Activated T-helper 1 cell treated with Interleukin-2 at 50 U/mL for 16 hours (primary cell): ENCODE measurements at regions not wholly inside any gene's neighbourhood (a gene's known extent, or its start where the extent isn't known, plus 50 kb on each side); places are given as distances from the start of the nearest gene placed in this dataset.

ENCODE experiments used
- DNase-seq: peaks from one replicate; pipeline ENCODE4 v3.0.0-alpha.2; 2020; ENCODE audit warnings: low read depth

- no peak for DNase-seq
Measured at GRCh38 chr2:196399096-196399495, 227.7 kb upstream of the STK17B start.

GRCh38 chr2:196399722-196400691 is 228.6 kb upstream of the STK17B start:
- DNase-seq = no peak

GRCh38 chr2:196403471-196403870 is 232.1 kb upstream of the STK17B start:
- DNase-seq = no peak

DNA sequence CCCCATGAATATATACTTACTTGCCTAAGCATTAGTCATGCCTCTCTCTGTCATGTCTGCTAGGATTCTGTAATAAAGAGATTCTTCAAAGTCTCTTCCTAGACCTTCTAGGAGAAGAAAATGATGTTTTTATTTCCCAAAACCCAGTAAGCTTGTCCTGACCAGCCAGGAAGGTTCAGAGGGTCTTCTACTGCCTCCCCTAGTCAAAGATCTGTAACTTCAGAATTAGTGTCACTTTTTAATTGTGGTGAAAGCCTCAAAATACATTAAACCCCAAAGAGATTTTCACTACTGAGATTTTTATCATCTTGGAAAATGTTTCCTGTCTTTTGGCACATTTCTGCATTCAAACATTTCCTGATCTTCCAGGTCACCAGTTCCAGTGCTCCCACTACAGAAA is 232.9 kb upstream of the STK17B start:
- DNase-seq = no peak

- no peak for DNase-seq
Measured at GRCh38 chr2:196407675-196408264, 231.7 kb upstream of the CCDC150 start.

DNA sequence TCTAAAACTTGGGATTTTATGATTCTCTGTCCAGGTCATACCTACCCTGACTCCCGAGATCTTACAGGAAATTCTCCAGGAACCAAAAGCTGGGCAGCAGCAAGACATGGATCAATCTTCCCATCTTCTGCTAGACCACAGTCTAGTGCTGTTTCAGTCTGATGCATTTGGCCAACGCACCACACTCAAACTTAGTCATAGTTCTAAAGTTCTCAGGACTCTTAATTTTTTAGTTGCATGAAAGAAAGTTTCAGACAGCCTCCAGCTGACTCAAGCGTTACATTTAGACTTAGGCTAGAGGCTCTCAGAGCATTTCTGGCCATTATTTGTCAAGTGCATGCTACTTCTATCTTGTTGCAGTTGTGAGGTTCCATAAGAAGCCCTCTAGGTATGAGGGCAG is 230.1 kb upstream of the CCDC150 start:
- no peak for DNase-seq

DNA sequence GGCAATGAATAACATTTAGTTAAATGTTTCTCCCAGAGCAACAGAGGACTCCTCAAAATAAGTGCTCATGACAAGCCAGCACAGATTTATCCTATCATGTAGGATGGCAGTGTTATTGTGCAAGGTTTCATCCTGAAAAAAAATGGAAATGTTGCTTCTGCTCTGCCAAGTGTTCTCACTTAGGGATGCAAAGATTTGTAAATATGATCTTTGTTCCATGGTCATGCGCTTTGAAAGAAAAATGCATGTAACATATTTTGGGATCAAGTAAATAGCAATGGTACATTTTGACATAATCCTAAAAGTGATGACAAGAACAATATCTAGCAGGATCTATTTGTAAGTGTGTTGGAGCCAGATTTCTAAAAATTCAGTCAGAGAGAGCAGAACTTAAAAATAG is 229.5 kb upstream of the CCDC150 start:
- DNase-seq = no peak

DNA sequence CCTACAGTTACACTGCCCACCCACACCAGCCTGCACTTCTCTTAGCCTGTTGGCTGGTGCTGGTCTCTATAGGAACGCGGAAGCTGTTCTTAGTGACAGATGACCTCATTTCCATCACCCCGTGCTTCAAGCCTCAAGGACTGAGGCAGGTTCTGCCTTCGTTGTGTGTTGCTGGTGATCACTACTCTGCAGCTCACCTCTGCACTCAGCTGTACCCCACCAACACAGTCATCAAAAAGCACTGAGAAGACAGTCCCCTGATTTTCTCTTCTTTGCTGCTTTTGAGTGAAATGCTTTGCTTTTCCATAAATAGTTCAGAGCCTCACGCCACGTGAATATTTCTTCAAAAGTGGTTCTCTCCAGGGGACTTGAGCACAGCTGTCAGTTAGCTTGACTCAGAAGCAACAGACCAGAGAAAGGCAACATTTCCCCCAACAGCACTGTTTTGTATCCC is 225.7 kb upstream of the CCDC150 start:
- DNase-seq = no peak

DNA sequence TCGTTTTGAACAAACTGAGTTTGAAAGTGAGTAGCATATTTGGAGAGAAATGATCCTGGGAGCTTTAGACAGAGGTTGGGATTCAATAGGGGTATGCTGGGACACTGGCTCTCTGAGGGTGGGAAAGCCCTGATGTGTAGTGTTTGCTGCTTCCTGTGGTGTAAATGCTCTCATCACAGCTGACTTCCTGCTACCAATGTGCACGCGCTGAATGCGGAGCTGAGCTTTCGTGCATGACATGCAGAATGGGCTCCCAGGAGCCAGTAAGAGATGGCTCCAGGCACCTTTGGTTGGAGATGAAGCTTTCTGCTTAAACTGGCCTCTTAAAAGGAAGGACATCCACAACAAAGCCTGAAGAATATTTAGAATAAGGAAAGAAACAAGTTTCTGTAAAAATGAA is 224.1 kb upstream of the CCDC150 start:
- no peak for DNase-seq

DNA sequence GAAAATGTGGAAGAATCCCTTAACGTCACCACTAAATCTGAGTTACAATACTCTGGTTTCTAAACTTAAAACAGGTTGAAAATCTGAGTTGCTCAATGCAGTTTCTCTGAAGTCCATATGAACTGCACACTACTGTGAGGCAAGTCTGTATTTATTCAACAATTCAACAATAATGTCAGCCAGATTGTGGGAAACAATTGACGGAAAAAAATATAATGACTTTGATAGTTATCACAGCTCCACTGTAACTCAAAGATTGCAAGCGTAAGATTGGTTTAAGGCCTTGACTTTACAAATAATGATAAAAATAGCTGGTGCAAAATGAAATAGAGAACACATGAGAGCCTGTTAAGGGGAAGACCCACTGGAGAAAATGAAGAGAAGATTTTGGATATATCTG is 219.4 kb upstream of the CCDC150 start:
- no peak for DNase-seq

GRCh38 chr2:196421880-196422279 is 217.6 kb upstream of the CCDC150 start:
- DNase-seq = no peak

GRCh38 chr2:196422361-196422760 is 217.2 kb upstream of the CCDC150 start:
- no peak for DNase-seq

DNA sequence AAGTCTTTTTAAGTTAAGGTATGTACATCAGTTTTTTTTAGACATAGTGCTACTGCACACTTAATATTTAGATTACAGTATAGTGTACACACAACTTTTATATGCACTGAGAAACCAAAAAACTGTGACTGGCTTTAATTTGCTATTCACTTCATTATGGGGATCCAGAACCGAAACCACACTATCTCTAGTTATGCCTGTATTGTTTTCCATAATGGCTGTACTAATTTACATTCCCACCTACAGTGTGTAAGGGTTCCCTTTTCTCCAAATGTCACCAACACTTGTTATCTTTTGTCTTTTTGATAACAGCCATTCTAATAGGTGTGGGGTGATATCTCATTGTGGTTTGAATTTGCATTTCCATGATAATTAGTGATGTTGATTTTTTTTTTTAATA is 213.4 kb upstream of the CCDC150 start:
- DNase-seq = no peak

DNA sequence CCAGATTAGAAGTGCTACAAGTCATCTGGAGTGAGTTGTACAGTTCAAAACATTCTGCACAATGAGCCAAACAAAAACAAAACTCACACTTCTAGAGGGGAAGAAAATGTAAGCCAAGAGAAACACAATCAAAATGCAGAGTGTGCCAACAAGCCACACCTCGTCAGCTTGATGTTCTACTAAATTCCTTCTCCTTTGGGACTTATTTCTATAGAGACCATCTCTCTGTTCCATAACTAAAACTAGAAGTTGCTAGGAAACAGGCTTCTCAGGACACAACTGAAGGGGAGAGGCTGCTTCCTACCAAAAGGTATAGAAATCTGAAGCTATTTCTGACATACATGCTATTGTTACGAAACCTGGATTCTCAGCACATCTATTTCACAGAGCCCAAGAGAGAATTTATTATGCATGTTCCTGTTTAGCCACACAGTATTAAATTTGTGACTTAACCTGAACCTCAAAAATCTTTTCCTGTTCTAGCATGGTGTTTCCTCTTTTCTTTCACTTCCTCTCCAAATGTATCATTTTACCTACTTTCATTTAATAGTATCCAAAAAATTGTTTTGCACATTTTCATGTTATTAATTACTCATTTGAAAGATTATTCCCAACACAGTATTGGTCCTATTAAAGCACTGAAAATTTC is 211.4 kb upstream of the CCDC150 start:
- DNase-seq = no peak

GRCh38 chr2:196431076-196431475 is 208.4 kb upstream of the CCDC150 start:
- no peak for DNase-seq

DNA sequence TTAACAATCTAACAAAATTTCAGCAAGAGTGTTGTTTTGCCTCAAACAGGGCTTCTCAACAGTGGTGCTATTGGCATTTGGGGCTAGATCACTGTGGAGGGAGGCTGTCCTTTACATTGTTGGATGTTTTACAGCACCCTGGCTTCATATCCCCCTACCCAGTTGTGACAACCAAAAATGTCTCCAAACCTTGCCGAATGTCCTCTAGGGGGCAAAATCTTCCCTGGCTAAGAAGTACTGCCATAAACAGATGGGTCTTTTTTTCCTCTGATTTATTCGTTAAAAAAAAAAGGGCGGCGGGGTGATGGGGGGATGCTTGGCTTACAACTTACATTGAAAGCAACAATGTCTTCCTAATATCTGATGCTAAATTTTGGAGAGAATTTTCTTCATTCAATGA is 207.6 kb upstream of the CCDC150 start:
- DNase-seq = no peak

DNA sequence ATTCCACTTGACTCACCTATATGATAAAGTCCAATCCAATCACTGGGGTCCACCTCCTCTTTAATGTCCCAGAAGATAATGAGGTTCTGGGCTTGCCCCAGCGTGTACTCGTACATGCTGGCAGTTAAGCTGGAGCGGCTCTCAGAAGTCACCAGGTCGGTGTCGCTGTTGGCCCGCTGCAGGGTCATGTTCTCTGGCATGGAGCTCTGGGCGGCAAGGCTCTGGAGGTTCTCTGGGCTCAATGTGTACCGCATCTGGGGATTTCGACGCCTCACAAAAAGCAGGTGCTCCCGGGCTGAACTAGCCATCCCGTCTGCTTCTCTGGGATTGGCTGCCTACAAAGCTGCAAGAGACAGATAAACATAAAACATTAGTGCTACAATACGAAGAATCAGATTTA is 206.4 kb upstream of the CCDC150 start:
- DNase-seq = no peak

GRCh38 chr2:196434217-196434616 is 205.3 kb upstream of the CCDC150 start:
- DNase-seq = no peak

DNA sequence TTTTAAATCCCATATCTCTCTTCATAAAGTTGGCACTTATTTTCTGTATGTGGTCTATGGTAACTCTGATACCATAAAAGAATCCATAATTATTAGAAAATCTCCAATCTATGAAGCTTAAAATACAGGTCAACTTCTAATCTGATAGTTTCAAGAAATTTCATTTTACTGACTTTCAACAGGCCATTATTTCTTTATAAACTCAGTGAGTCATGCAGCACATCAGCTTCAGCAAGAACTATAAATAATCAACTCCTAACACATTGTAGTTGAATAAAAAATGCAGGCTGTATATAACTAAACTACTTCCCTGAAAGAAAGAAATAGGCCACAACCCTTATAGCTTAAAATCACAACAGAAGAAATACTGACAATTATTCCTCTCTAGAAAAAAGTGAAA is 204.3 kb upstream of the CCDC150 start:
- no peak for DNase-seq

GRCh38 chr2:196437626-196438025 is 201.9 kb upstream of the CCDC150 start:
- no peak for DNase-seq

DNA sequence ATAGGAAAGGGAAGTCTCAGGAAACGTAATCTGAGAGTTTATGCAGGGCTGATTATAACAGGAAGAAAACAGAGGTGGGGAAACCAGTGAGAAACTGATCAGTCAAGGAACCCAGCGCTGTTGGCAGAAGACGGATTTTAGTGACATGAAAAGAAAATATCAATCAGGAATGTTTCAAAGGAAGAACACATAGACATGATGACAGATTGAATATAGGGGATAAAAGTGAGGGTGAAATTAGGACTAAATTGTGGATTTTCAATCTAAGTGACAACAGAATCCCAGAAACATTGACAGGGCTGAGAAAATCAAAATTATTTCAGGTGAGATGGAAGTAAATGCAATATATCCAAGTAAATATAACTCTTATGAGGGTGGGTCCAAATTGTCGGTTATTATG is 199.8 kb upstream of the CCDC150 start:
- DNase-seq = no peak

- DNase-seq = no peak
Measured at GRCh38 chr2:196440413-196440812, 199.1 kb upstream of the CCDC150 start.

DNA sequence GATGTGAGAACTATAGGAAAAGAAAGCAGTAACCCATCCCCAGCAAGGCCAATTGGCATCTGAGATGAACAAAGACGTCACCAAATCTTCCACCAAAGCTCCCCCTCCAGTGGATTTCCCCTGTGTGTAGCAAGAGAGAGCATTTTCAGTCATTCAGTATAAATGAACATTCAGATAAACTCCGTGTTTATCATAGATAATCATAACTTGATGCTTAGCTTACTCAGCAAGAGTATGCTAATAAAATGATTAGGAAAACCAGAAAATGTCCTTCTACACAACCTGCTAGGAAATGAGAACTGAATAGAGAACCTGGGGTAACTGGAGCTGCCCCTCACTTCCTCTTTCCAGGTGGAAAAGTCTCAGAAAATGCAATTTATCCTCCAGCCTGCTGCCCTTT is 198.0 kb upstream of the CCDC150 start:
- no peak for DNase-seq
